WTC11 (cell line): ENCODE measurements at regions not wholly inside any gene's neighbourhood (a gene's known extent, or its start where the extent isn't known, plus 50 kb on each side); places are given as distances from the start of the nearest gene placed in this dataset.

Experiments used
- ATAC-seq: fragments of 200-7000 bp; cut with Tn5 transposase; 2 replicates; pipeline ENCODE4 v1.10.0; 2021; ENCODE audit warnings: mild to moderate bottlenecking, moderate library complexity
- CTCF ChIA-PET: fragments of 300-600 bp; sonication (Branson Sonifier 250); formaldehyde crosslinking; loops from one replicate; lab custom pipeline; 2021; ENCODE audit warnings: antibody characterized with exemption; lab: Charles Lee
- POLR2A ChIA-PET: fragments of 350-600 bp; sonication (Branson Sonifier 250); formaldehyde crosslinking; loops from one replicate; lab custom pipeline; 2021; ENCODE audit warnings: antibody characterized with exemption; lab: Charles Lee
- DNase-seq: peaks from one replicate; pipeline ENCODE4 v3.0.0; 2021; ENCODE audit warnings: low spot score
- H3K27ac Mint-ChIP-seq: 2 replicates; pipeline ENCODE4 v1.8.0; 2021; ENCODE audit warnings: mixed read lengths
- H3K27me3 Mint-ChIP-seq: 2 replicates; pipeline ENCODE4 v1.8.0; 2021; ENCODE audit warnings: low read depth, mild to moderate bottlenecking, moderate library complexity, mixed read lengths
- H3K36me3 Mint-ChIP-seq: 2 replicates; pipeline ENCODE4 v1.8.0; 2021; ENCODE audit warnings: mixed read lengths
- H3K4me1 Mint-ChIP-seq: 2 replicates; pipeline ENCODE4 v1.8.0; 2022; ENCODE audit warnings: mixed read lengths
- H3K4me3 Mint-ChIP-seq: 2 replicates; pipeline ENCODE4 v1.8.0; 2021; ENCODE audit warnings: mild to moderate bottlenecking, moderate library complexity, mixed read lengths
- H3K9me3 Mint-ChIP-seq: 2 replicates; pipeline ENCODE4 v1.8.0; 2021; ENCODE audit warnings: mixed read lengths
- AR ChIP-seq: fragments of 250-450 bp; sonication (Bioruptor Pico); IDR thresholded peaks from 2 replicates; pipeline ENCODE4 v1.9.0; 2021; ENCODE audit warnings: mild to moderate bottlenecking
- E2F5 ChIP-seq: sonication (generic); formaldehyde crosslinking; IDR thresholded peaks from 2 replicates; pipeline ENCODE4 v1.8.1; 2022; ENCODE audit warnings: mild to moderate bottlenecking, moderate library complexity, missing genetic modification reagents
- GRHL2 ChIP-seq: fragments of 250-450 bp; sonication (Bioruptor Pico); IDR thresholded peaks from 2 replicates; pipeline ENCODE4 v1.8.0; 2022; ENCODE audit warnings: mild to moderate bottlenecking, moderate library complexity; ENCODE audit not compliant: insufficient replicate concordance, severe bottlenecking
- HMGA2 ChIP-seq: fragments of 250-450 bp; sonication (Bioruptor Pico); IDR thresholded peaks from 2 replicates; pipeline ENCODE4 v1.4.0; 2021; ENCODE audit warnings: mild to moderate bottlenecking, moderate library complexity
- IRF2 ChIP-seq: sonication (generic); formaldehyde crosslinking; IDR thresholded peaks from 2 replicates; pipeline ENCODE4 v1.8.0; 2022; ENCODE audit warnings: low read depth, missing genetic modification reagents, borderline replicate concordance
- MYBL2 ChIP-seq: sonication (generic); formaldehyde crosslinking; IDR thresholded peaks from 2 replicates; pipeline ENCODE4 v1.8.1; 2023; ENCODE audit warnings: mild to moderate bottlenecking, moderate library complexity, missing genetic modification reagents
- PRDM15 ChIP-seq: sonication (generic); formaldehyde crosslinking; IDR thresholded peaks from 2 replicates; pipeline ENCODE4 v1.8.0; 2022; ENCODE audit warnings: missing genetic modification reagents
- SMAD3 ChIP-seq: sonication (generic); formaldehyde crosslinking; IDR thresholded peaks from 2 replicates; pipeline ENCODE4 v1.8.0; 2022; ENCODE audit warnings: missing genetic modification reagents, mild to moderate bottlenecking, borderline replicate concordance
- SOX15 ChIP-seq: fragments of 250-450 bp; sonication (Bioruptor Pico); IDR thresholded peaks from 2 replicates; pipeline ENCODE4 v1.9.0; 2021; ENCODE audit warnings: mild to moderate bottlenecking
- TEAD1 ChIP-seq: sonication (generic); formaldehyde crosslinking; IDR thresholded peaks from 2 replicates; pipeline ENCODE4 v1.8.0; 2022; ENCODE audit warnings: mild to moderate bottlenecking, missing genetic modification reagents
- TP53 ChIP-seq: sonication (generic); formaldehyde crosslinking; IDR thresholded peaks from 2 replicates; pipeline ENCODE4 v1.8.1; 2023; ENCODE audit warnings: mild to moderate bottlenecking, missing genetic modification reagents
- ZBTB21 ChIP-seq: sonication (generic); formaldehyde crosslinking; IDR thresholded peaks from 2 replicates; pipeline ENCODE4 v1.8.1; 2023; ENCODE audit warnings: mild to moderate bottlenecking, missing genetic modification reagents, borderline replicate concordance
- ZBTB43 ChIP-seq: sonication (generic); formaldehyde crosslinking; IDR thresholded peaks from 2 replicates; pipeline ENCODE4 v1.8.1; 2023; ENCODE audit warnings: mild to moderate bottlenecking, missing genetic modification reagents
- ZNF317 ChIP-seq: sonication (generic); formaldehyde crosslinking; IDR thresholded peaks from 2 replicates; pipeline ENCODE4 v1.8.1; 2023; ENCODE audit warnings: low read depth, mild to moderate bottlenecking, moderate library complexity, missing genetic modification reagents, borderline replicate concordance
- ZNF532 ChIP-seq: fragments of 250-450 bp; sonication (Bioruptor Pico); IDR thresholded peaks from 2 replicates; pipeline ENCODE4 v1.9.0; 2021; ENCODE audit warnings: mild to moderate bottlenecking, borderline replicate concordance

GRCh38 chr21:30947141-30947540 is 65.8 kb upstream of the KRTAP11-1 start:
- ChIA-PET CTCF (interaction anchor here (1.0 kb wide), 1 partner anchor 140 kb away, joined by 3 read pairs; no protein-coding TSS in a partner anchor), POLR2A (no interaction called here)
- ATAC-seq (no peak), DNase-seq (no peak)
- Mint-ChIP-seq H3K9me3 (no peaks in the 10 kb centered on the region), H3K4me3 (no peak overlapping the region), H3K27ac (no peak overlapping the region), H3K27me3 (no peaks in the 10 kb centered on the region), H3K4me1 (no peaks in the 10 kb centered on the region), H3K36me3 (no peaks in the 10 kb centered on the region)
- no peak for TF ChIP-seq MYBL2 (CRISPR knock-in tag)
- TF ChIP-seq PRDM15 (CRISPR knock-in tag): no peak
- TF ChIP-seq SMAD3 (CRISPR knock-in tag): no peak
- TF ChIP-seq AR: no peak
- TF ChIP-seq TEAD1 (CRISPR knock-in tag): no peak
- TF ChIP-seq E2F5 (CRISPR knock-in tag): no peak
- TF ChIP-seq ZBTB21: no peak
- no peak for TF ChIP-seq GRHL2 (CRISPR knock-in tag)
- TF ChIP-seq TP53 (CRISPR knock-in tag): no peak
- TF ChIP-seq ZNF532 (CRISPR knock-in tag): no peak
- TF ChIP-seq HMGA2: no peak
- no peak for TF ChIP-seq ZNF317 (CRISPR knock-in tag)
- TF ChIP-seq ZBTB43 (CRISPR knock-in tag): no peak
- no peak for TF ChIP-seq IRF2 (CRISPR knock-in tag)
- TF ChIP-seq SOX15 (CRISPR knock-in tag): no peak
